Pulmonary artery endothelial cell (primary cell): ENCODE measurements at regions not wholly inside any gene's neighbourhood (a gene's known extent, or its start where the extent isn't known, plus 50 kb on each side); places are given as distances from the start of the nearest gene placed in this dataset.
"Not testable (repeated sequence)": the region's sequence is repeated elsewhere in the genome, so short reads cannot be mapped to it uniquely, and the experiment has no call there.

Experiments used
- DNase-seq: peaks from one replicate; pipeline ENCODE4 v3.0.0-alpha.2; 2011; ENCODE audit warnings: low read depth, low spot score

DNA sequence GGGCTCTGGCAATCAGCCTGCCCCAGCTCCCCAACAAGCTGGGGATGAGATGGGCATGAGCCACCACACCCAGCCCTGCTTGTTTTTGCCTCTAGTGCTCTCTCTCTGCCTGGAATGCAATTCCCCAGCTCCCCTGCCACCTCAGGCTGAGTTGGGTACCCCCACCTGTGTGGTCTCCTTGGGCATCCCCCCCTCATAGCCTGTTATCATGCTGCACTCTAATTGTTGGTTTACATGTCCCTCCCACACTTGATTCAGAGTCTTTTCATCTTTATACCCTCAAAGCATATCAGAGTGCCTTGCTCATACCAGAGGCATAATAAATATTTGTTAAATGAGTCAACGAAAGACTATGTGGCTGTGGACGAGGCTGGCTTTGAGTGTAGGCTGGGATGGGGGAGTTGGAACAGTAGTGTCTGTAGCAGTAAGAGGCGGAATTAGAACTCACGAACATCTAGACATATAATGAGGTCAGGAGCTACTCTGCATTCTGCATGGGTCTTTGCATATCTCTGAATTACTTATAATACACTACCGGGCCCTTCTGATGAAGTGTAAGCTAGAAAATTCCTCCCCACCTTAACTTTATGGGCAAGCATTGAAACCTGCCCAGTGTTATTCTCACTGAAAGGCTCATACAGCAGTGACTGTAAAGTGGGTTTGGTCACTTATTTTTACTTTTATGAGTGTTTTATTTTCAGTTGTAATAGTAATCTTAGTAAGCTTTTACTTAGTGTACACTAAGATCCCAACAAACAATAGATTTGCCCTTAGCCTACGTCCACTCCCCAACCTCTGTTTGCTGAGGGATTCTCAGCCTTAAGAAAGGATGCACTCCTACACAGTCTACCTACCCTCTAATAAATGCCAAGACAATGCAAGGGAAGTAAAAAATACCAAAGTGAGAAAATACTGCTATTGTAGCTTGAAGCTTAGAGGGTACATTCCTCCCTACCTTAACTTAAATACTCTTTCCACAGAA lies 58.7 kb downstream of the EDN1 start:
- peak; percentile 44 for DNase-seq

DNA sequence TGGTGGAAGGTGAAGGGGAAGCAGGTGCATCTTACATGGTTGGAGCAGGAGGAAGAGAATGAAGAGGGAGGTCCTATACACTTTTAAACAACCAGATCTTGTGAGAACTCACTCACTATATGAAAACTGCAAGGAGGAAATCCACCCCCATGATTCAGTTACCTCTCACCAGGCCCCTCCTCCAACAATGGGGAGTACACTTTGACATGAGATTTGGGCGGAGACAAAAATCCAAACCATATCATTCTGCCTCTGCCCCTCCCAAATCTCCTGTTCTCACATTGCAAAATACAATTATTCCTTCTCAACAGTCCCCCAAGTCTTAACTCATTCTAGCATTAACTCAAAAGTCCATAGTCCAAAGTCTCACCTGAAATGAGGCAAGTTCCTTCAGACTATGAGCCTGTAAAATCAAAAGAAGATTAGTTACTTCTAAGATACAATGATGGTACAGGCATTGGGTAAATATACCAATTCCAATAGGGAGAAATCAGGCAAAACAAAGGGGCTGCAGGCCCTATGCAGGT lies 60.5 kb downstream of the EDN1 start:
- no peak for DNase-seq

DNA sequence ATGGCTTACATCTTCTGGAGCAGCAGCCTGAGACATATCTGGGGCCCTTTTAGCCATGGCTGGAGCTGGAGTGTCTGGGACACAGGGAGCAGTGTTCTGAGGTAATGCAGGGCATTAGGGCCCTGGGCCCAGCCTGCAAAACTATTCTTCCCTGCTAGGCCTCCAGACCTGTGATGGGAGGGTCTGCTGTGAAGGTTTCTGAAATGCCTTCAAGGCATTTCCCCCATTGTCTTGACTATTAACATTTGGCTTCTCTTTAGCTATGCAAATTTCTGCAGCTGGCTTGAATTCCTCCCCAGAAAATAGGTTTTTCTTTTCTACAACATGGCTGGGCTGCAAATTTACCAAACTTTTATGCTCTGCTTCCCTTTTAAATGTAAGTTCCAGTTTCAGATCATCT lies 61.5 kb downstream of the EDN1 start:
- no peak for DNase-seq

DNA sequence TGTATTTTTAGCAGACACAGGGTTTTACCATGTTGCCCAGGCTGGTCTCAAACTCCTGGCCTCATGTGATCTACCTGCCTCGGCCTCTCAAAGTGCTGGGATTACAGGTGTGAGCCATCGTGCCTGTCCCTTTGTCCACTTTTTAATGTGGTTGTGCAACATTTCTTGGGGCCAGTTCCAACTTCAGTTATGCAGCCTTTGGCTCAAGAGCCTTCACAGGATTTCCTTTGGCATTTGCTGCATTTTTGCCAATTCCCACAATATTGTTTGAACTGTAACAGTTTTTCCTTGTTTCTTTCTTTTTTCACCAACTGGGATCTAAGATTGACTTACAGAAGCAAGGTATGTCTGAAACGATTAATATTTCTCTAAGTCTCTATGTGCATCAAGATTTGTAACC lies 63.6 kb downstream of the EDN1 start:
- no peak for DNase-seq

DNA sequence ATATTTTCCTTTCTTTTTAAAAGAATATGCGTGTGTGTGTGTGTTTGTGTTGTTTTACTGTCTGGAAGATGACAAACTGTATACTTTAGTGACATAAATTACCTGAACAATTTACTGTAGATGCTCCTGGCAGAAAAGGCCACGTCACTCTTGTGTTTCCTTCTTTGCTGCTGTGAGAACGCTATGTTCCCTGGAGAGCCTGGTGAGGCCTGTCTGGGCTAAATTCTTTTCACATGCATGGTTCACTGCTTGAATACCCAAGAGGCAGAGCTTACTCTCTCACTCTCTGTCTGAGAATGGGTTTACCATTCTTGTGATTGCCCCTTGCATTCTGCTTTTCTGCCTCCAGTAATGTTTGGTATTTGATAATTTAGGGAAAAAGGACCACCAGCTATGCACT lies 64.3 kb downstream of the EDN1 start:
- peak; percentile 19 for DNase-seq

DNA sequence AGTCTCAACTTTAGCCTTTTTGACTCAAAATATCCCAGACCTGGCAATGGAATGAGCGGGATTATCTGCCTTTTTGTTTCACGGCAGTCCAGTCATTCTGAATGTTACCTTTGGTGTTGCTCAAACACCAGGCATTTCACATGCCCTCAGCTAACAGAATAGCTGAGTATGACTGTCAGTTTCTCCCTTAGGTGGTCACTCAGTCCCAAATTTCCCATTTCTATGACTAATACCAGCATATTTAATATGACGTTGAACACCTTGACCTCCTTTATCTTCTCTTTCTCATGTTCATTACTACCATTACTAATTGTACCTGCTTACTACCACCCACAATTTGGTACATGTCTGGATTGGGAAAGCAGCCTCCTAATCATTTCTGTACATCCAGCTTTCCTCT lies 65.2 kb downstream of the EDN1 start:
- DNase-seq = no peak

DNA sequence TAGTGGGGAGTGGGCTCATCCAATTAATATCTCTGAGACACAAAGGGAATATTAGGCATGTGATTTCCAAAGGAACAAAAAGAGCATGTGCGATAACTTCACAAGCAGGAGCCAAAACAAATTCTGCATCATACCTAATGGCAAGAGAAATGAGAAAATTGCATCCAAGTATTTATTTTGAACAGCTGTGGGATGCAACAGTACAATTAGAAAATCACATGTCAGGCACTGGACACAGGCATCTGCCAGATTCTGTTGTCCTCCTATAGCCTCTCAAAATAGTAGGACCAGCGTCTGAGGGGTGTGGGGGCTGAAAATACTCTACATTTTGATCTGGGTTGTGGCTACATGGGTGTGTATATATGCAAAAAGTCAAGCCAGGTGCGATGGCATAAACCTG lies 66.3 kb downstream of the EDN1 start:
- DNase-seq = no peak

DNA sequence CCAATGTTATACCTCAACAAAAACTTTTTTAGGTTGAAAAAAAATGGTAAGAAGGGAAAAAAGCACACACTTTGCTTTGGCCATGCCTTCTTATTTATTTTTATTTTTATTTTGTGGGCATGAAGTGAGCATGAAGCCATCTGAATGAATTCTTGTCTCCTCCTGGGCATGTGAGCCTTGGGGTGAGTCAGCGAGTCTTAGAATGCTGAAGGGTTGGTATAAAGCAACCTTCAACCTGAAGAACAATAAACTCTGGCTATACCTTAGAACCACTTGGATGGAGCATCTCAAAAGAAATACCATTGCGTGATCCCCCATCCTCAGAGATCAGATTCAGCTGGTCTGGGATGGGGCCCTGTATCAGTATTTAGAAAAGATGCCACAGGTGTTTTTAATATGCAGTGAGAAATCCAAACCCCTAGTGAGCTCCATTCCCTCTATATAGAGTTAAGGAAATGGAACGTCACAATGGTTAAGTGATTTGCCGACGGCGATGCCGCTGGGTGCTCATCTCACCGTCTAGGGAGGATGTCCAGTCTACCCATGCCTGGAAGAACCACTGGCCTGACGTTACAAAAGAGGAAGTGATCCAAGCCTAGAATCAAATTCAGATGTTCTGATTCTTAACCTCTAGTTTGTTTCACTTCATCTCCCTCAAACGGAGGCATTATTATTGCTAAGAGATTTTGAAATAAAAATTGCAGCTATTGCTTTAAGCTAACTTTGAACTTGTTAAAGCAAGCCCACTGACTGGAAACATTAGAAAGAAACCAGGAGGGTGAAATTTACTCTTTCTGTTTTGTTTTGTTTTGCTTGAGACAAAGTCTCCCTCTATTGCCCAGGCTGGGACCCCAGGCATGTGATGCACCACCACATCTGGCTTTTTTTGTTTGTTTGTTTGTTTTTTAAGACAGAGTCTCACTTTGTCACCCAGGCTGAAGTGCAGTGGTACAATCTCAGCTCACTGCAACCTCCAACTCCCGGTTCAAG lies 67.1 kb downstream of the EDN1 start:
- DNase-seq = no peak

DNA sequence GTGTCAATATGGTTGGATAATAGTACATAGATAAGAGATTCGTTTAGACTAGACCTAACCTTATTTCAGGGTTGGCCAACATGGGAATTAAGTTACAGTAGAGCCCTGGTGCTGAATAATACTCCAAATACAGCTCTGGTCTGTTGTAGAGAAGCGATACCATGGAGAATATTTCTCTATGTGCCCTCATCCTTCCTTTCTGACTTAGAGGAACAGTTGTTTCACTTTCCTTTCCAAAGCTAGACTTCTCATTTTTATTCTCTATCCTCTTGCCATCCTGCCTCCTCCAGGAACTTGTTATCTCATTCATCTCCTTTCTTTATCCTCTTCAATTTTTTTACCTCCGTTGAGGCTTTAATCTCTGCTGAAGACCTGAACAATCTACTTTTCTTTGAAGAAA lies 68.9 kb downstream of the EDN1 start:
- no peak for DNase-seq

DNA sequence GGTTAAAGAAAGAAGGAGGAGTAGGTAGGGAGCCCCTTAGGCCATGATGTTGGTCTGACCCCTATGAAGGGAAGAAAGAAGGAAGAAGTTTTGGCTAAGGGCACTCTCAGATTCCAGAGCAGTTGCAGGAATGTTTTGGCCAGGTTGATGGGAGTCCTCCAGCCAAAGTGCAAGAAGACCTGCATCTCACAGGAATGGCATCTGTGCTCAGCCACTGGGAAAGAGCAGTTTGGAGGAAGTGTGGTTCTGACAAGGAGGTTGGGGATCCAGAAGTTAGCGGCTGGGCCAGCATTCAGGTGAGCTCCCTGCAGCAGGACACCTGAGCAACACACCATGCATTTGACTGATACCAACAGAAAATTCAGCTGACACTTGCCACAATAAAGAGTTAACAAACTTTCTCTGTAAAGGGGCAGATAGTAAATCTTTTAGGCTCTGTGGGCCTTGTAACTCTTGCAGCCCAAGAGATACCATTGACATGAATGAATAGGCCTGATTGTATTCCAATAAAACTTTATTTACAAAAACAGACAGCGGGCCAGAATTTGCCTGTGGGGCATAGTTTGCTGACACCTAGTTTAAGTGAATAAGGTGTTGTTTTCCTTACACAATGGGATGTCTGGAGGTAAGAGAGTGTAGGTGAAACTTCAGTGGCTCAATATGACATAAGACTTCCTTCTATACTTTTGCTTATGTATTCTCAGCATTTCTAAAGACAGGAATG lies 71.0 kb downstream of the EDN1 start:
- no peak for DNase-seq

DNA sequence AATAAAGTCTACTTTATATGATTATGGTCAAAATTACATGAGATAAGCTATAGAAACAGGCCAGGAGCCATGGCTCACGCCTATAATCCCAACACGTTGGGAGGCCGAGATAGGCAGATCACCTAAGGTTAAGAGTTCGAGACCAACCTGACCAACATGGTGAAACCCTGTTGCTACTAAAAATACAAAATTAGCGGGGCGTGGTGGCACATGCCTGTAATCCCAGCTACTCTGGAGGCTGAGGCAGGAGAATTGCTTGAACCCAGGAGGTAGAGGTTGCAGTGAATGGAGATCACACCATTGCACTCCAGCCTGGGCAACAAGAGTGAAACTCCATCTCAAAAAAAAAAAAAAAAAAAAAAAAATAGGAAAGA lies 73.1 kb downstream of the EDN1 start:
- DNase-seq = not testable (repeated sequence)

DNA sequence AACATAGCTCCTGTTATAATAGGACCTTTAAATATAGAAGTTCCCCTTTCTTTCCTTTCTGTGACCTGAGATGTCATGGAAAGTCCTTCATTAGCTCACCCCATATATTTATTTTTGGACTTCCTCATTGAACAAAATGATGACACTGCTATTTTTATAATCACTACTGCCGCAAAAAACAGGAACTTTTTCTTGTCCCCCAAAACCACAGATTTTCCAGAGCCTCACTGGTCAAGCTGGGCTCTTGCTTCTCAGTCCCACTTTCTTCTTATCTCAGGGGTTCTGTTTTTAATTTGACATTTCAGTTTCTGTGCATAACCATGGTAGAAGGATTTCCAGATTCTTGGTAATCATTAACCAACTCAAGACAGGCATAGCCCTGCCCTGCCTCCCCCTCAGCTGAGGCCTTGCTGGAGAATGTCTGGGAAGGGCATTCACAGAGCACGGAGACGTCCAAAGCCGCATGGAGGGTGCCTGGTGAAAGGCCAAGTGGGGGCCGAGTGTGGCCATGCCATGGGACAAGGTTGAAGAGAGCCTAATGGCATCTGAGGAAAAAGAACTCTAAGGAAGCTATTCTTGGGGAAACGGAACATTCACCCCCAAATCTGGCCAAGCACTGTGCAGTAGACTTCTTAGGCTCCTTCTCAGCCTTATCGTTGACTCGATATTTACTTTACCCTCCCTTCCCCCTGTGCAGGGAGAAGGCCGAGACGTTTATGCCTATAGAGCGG lies 73.7 kb downstream of the EDN1 start:
- DNase-seq = no peak

DNA sequence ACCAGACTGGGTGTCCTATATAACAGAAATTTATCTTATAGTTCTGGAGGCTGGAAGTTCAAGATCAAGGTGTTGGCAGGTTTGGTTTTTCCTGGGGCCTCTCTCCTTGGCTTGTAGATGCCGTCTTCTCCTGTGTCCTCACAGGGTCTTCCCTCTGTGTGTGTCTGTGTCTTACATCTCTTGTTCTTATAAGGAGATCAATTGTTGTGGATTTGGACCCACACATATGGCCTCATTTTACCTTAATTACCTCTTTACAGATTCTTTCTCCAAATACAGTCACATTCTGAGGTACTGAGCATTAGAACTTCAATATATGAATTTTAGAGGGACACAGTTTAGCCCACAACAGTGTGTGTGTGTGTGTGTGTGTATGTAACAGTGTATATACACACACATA lies 74.5 kb downstream of the EDN1 start:
- DNase-seq = no peak

DNA sequence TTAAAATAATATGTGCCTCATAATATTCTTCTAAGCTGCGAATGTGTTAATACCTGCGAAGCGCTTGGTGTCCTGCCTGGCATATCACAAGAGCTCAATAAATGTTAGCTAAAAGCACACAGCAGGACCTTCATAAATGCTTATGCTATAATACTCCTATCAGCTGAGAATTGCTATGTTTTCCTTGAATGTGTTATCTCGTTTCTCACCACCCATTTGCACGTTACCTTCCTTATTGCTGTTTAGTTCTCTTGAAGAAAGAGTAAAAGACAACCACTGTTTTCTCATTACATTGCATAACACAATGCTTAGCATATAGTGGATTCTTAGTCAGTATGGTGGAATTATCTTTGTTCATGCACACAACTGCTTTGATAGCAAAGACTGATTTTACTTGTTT lies 76.6 kb downstream of the EDN1 start:
- no peak for DNase-seq

DNA sequence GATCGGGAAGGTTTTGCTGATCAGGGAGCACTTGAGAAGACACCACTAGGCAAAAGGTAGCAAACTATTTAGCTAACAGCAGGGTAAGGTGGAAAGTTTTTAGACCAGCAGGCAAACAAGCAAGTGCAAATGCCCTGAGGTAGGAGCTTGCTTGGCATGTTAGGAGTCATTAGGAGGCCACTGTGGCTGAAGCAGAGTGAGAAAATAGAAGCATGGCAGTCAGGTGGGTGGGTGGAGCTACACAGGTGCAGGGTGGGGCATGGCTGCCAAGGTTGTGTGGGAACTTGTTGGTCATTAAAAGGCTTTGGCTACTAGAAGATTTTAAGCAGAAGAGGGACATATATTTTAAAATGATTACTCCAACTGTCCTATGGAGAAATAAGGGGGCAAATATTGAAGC lies 77.3 kb downstream of the EDN1 start:
- no peak for DNase-seq

DNA sequence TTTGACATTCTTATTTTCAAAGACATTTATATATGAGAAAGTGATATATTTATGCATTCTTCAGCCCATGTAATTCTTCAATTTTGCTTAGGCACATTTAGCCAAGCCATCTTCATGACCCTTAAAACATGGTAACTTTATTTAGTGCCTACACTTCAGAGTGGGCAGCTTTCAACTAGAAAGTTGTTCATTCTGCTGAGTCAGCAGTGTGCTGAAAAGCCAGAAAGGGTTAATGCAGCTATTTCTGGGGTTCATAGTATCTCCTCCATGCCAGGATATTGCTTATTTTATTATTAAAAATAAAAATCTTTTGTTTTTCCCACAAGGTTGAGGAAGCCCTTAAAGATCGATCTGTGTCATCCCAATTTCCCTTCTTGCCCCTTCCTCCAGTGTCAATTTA lies 79.2 kb downstream of the EDN1 start:
- DNase-seq = no peak

DNA sequence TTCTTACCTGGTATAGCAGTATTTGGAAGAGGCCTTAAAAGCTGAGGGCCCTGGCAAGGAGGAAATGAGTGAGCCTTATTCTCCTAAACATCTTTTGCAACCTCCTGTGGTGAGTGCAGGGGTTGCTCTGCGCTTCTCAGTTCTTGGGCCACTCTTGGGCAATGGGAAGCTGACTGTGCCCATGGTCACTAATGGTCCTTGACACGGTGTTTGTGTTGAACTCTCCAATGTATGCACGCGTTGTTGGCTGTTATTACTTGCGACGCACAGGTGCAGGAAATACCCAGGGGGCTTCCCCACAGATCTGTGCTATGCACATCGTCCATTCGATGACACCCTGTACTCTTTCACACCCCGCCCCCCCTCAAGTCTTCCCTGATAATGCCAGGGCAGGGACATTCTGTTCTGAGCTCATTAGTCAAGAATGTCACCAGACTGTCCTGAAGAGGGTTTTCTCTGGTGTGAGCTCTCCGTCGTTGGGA lies 79.7 kb downstream of the EDN1 start:
- DNase-seq = no peak

DNA sequence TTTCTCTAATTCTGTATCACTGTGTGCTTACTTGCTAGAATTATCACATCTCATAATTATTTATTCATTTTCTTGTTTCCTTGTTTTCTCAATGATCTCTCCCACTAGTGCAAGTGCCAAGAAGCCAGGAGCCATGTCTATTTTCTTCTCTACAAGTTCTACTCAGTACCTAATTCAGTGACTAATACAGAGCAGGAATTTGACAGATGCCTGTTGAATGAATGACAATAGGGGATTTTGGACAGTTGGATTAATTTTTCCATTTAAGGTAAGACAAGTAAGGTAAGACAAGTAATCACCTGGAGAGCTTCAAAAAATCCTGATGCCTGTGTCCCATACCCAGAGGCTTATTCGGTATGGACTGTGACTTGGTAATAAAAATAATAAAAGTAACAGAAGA lies 81.0 kb downstream of the EDN1 start:
- DNase-seq = no peak

DNA sequence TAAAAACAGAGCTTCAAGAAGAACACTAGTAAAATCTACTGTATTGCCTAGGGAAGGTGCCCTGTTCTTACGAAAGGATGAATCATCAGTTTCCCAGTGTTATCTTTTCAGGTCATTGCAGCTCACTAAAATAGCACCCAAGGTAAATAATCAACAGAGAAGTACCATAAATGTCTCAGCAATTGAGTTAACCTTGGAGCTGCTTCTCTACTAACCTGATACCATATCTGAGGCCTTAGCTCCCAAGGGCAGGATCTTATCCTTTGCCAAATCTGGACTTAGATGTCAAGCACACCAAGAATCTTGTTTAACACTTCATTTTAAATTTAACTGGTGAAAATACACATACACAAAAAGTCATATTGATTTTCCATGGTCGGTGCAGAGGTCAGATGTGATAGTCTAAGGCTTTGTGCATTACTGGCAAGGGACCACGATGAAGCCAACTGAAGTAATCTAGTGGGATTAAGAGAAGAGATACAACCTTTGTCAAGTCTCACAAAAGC lies 81.5 kb downstream of the EDN1 start:
- DNase-seq = no peak

DNA sequence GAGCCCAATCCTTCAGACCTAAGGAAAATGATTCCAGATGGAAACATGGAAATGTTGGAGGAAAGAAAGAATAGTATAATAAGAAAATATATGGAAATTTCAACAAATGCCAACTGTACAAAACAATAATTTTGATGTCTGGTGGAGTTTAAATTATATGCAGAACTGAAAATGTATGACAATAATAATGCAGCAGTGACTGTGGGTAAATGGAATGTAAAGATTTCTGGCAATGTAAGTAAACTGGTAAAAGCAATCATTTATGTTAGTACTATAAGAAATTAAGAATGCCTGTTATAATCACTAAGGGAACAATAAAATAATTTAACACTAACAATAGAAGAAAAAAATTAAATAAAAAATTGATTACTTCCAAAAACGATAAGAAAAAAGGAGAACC lies 89.0 kb downstream of the EDN1 start:
- no peak for DNase-seq
